HepG2 (cell line): ENCODE measurements at regions not wholly inside any gene's neighbourhood (a gene's known extent, or its start where the extent isn't known, plus 50 kb on each side); places are given as distances from the start of the nearest gene placed in this dataset.

Source experiments
- ATAC-seq: fragments of 200-7000 bp; cut with Tn5 transposase; 3 replicates; pipeline ENCODE4 v1.9.1; 2020; ENCODE audit warnings: mild to moderate bottlenecking, moderate library complexity
- BruUV-seq: library from RNA; stranded (reverse); fragments of 400-500 nt; replicated peaks from 2 replicates; lab custom pipeline; 2021; lab: Mats Ljungman, UMichigan
- CTCF ChIA-PET: fragments of 300-600 bp; formaldehyde crosslinking; extraction: SDS; loops from one replicate; lab custom pipeline; 2021; ENCODE audit warnings: low total read pairs, inconsistent platforms, low intra/inter-chr PET ratio; lab: Yijun Ruan, JAX
- POLR2A ChIA-PET: fragments of 350-600 bp; sonication (Branson Sonifier 250); formaldehyde crosslinking; loops from one replicate; lab custom pipeline; 2020; ENCODE audit warnings: antibody characterized with exemption, inconsistent platforms; lab: Yijun Ruan, JAX
- DNase-seq: peaks from one replicate; pipeline ENCODE4 v3.0.0-alpha.2; 2015; ENCODE audit warnings: low spot score
- FAIRE-seq: peaks from 3 replicates; lab custom pipeline; 2011; peaks lifted over from hg19 to GRCh38; lab: Jason Lieb, UNC
- H2AFZ ChIP-seq: one replicate; pipeline ENCODE4 v1.6.1; 2011; ENCODE audit warnings: low read length, inconsistent platforms
- H3K27ac ChIP-seq: fragments of 300-600 bp; 3 replicates; pipeline ENCODE4 v1.8.0; 2011; ENCODE audit warnings: mixed run types, mild to moderate bottlenecking, mixed read lengths, low read length, inconsistent platforms; ENCODE audit not compliant: insufficient read depth; ENCODE audit errors: extremely low read length
- H3K27me3 ChIP-seq, 2 experiments: fragments of 200-600 bp in 1 of 2; 2 replicates in 1 of 2; 3 replicates in 1 of 2; pipeline versions ENCODE4 v1.6.0 to v1.8.0; 2011; ENCODE audit warnings: low read length in 2 of 2, mild to moderate bottlenecking in 2 of 2, moderate library complexity in 2 of 2, inconsistent platforms in 1 of 2; ENCODE audit not compliant: insufficient read depth in 2 of 2, control insufficient read depth in 1 of 2
- H3K36me3 ChIP-seq, 2 experiments: fragments of 200-600 bp in 1 of 2; replicated peaks in 1 of 2; 2 replicates in 1 of 2; 3 replicates in 1 of 2; pipeline versions ENCODE4 v1.5.1 to v1.8.0; 2011; ENCODE audit warnings: low read length in 2 of 2, inconsistent platforms in 1 of 2; ENCODE audit not compliant: insufficient read depth in 2 of 2, control insufficient read depth in 1 of 2
- H3K4me1 ChIP-seq: 2 replicates; pipeline ENCODE4 v1.5.1; 2012; ENCODE audit warnings: low read length, inconsistent platforms; ENCODE audit not compliant: insufficient read depth
- H3K4me2 ChIP-seq: 2 replicates; pipeline ENCODE4 v1.6.0; 2011; ENCODE audit warnings: low read depth, low read length, inconsistent platforms
- H3K4me3 ChIP-seq, 3 experiments: fragments of 200-600 bp in 1 of 3; sonication (generic), shearing (Covaris generic) in 1 of 3; replicated peaks in 1 of 3; 2 replicates each; pipeline ENCODE4 v1.5.1; 2011 to 2016; ENCODE audit warnings: low read length in 3 of 3, inconsistent platforms in 2 of 3, low read depth in 2 of 3, mild to moderate bottlenecking in 2 of 3, control low read depth in 1 of 3, mixed read lengths in 1 of 3; ENCODE audit not compliant: insufficient read depth in 1 of 3
- H3K79me2 ChIP-seq: one replicate; pipeline ENCODE4 v1.6.1; 2011; ENCODE audit warnings: low read length, inconsistent platforms; ENCODE audit not compliant: insufficient read depth
- H3K9ac ChIP-seq: 2 replicates; pipeline ENCODE4 v1.6.0; 2011; ENCODE audit warnings: mild to moderate bottlenecking, low read depth, low read length, inconsistent platforms; ENCODE audit not compliant: insufficient read depth
- H3K9me3 ChIP-seq: 2 replicates; pipeline ENCODE4 v1.5.1; 2012; ENCODE audit warnings: mild to moderate bottlenecking, low read length
- H4K20me1 ChIP-seq: 2 replicates; pipeline ENCODE4 v1.6.0; 2011; ENCODE audit warnings: inconsistent platforms, mild to moderate bottlenecking, low read length, moderate library complexity; ENCODE audit not compliant: insufficient read depth
- ATF7-NPFF ChIP-seq: sonication (generic); formaldehyde crosslinking; IDR thresholded peaks from 2 replicates; pipeline ENCODE4 v1.8.1; 2023; ENCODE audit warnings: mild to moderate bottlenecking, low read depth, missing genetic modification reagents, moderate library complexity
- ZFP82 ChIP-seq: sonication (generic); formaldehyde crosslinking; IDR thresholded peaks from 2 replicates; pipeline ENCODE4 v1.5.1; 2020; ENCODE audit warnings: mild to moderate bottlenecking, missing genetic modification reagents, borderline replicate concordance
- ZNF766 ChIP-seq: sonication (generic); formaldehyde crosslinking; IDR thresholded peaks from 2 replicates; pipeline ENCODE4 v1.5.0; 2020; ENCODE audit warnings: missing genetic modification reagents, borderline replicate concordance
- WGBS: methylation state at CpG from one replicate; pipeline ENCODE4 v1.1.6; 2017; ENCODE audit warnings: low lambda C conversion rate; 5-methylcytosine and 5-hydroxymethylcytosine counted together
- in situ Hi-C: cut with HindIII; loops from 2 replicates; pipeline ENCODE4 v1.10.0; 2017; ENCODE audit warnings: low pct_unique_long_range_greater_than_20kb; ENCODE audit not compliant: extremely low pct_ligation_motif_present
- intact Hi-C: fragments of 100-400 bp; cut with micrococcal nuclease; formaldehyde crosslinking; loops from one replicate; pipeline ENCODE4 v1.10.0; 2022; ENCODE audit not compliant: unreplicated experiment

DNA sequence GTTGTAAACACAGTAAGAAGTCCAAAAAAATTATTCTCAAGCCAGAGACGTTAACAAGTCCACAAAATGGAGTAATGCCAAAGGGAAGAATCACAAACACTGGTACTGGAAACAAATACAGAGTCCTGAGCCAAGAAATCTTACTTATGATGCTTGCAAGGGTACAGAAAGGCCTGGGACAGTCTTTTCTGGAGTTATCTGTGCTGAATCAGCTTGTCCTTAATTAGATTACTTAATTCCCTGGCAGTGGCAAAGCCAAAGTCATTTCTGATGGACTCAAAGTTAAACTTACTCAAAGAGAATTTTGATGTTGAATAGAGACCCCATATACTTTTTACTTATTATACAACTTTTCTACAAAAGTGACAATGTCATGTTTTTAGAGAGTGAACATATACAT lies 610.5 kb upstream of the ITGA1 start:
- no peaks in the 10 kb centered on the region; a peak in 1 of 5 replicates for H3K27me3 ChIP-seq
- H3K4me3 ChIP-seq, result no peak overlapping the region
- no peaks in the 10 kb centered on the region for H3K79me2 ChIP-seq
- in situ Hi-C loops, result no loop called here
- no peak overlapping the region for H3K9ac ChIP-seq
- intact Hi-C loops, result no loop called here
- no peak for FAIRE-seq
- H3K27ac ChIP-seq, result no peak overlapping the region
- no peak for DNase-seq
- H3K4me1 ChIP-seq, result no peaks in the 10 kb centered on the region
- H3K4me2 ChIP-seq, result no peak overlapping the region
- no peak overlapping the region for H2AFZ ChIP-seq
- no peak for TF ChIP-seq ZFP82
- WGBS, result 0% methylated on average over 1 of the region's 1 CpG
- no peaks in the 10 kb centered on the region for H3K36me3 ChIP-seq
- POLR2A ChIA-PET, result no interaction called here
- no peak for ATAC-seq
- BruUV-seq, result no TSS peak
- no peaks in the 10 kb centered on the region for H3K9me3 ChIP-seq
- H4K20me1 ChIP-seq, result no peaks in the 10 kb centered on the region
- CTCF ChIA-PET, result no interaction called here

DNA sequence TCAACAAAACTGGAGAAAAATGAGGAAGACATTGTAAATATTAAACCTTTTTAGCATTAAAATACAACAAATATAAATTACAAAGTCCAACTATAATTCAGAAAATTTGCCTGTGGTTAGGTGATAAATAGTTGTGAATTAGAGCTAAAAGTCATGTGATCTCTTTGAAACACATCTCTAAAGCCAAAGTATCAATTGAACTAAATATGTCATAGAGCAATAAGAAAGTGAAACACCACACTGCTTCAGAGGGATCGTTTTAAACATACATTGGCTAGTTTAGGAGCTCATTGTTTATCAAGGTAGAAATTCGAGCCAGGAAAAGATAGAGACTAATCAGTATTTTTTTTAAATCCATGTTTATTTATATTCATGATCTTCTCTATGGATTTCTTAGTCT lies 606.3 kb upstream of the ITGA1 start:
- DNase-seq (no peak), FAIRE-seq (no peak), ATAC-seq (no peak)
- H3K79me2 ChIP-seq, result no peaks in the 10 kb centered on the region
- no peak overlapping the region for H2AFZ ChIP-seq
- WGBS, result 0% methylated on average over 2 of the region's 2 CpGs
- H3K4me3 ChIP-seq, result no peak overlapping the region
- no TSS peak for BruUV-seq
- no peaks in the 10 kb centered on the region for H3K4me1 ChIP-seq
- no peaks in the 10 kb centered on the region for H3K36me3 ChIP-seq
- TF ChIP-seq ZNF766 (CRISPR knock-in tag) (no peak), ATF7-NPFF (CRISPR knock-in tag) (no peak)
- H4K20me1 ChIP-seq, result no peaks in the 10 kb centered on the region
- intact Hi-C loops, result no loop called here
- H3K4me2 ChIP-seq, result no peak overlapping the region
- no peaks in the 10 kb centered on the region; a peak in 1 of 5 replicates for H3K27me3 ChIP-seq
- ChIA-PET CTCF (no interaction called here), POLR2A (no interaction called here)
- in situ Hi-C loops, result no loop called here
- no peak overlapping the region for H3K9ac ChIP-seq
- H3K27ac ChIP-seq, result no peak overlapping the region
- H3K9me3 ChIP-seq, result no peaks in the 10 kb centered on the region
